ENCODE measurements at regions not wholly inside any gene's neighbourhood (a gene's known extent, or its start where the extent isn't known, plus 50 kb on each side); places are given as distances from the start of the nearest gene placed in this dataset.

DNA sequence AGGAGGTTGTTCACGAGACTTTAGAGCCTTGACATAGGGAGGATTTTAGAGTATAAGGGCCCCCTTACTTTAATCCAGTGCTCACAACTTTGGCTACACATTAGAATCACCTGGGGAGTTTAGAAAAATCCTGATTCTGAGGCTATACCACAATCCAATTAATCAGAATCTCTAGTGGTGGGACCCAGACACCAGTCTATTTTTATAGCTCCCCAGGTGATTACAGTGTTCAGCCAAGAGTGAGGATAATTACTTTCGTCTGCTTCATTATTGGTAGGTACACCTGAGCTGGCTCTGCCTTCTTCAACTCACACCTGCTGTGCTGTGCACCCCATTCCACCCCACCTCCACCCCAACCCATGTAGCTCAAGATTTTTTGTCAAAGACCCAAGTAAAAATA, 141.3 kb upstream of the EPB41L4A start:
- TF ChIP-seq POLR2A (IDR thresholded peaks at IDR 0.05) (no peak), POLR2AphosphoS5 (IDR thresholded peaks at IDR 0.05) (no peak)
- TF ChIP-seq, protein P1, sequence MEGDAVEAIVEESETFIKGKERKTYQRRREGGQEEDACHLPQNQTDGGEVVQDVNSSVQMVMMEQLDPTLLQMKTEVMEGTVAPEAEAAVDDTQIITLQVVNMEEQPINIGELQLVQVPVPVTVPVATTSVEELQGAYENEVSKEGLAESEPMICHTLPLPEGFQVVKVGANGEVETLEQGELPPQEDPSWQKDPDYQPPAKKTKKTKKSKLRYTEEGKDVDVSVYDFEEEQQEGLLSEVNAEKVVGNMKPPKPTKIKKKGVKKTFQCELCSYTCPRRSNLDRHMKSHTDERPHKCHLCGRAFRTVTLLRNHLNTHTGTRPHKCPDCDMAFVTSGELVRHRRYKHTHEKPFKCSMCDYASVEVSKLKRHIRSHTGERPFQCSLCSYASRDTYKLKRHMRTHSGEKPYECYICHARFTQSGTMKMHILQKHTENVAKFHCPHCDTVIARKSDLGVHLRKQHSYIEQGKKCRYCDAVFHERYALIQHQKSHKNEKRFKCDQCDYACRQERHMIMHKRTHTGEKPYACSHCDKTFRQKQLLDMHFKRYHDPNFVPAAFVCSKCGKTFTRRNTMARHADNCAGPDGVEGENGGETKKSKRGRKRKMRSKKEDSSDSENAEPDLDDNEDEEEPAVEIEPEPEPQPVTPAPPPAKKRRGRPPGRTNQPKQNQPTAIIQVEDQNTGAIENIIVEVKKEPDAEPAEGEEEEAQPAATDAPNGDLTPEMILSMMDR (IDR thresholded peaks at IDR 0.05 in 8 of 11, conservative IDR thresholded peaks at IDR 0.05 in 3 of 11) = no peak

All from spleen (tissue), 7 donors.